Mesothelial cell of epicardium (in vitro differentiated cells): ENCODE measurements at regions not wholly inside any gene's neighbourhood (a gene's known extent, or its start where the extent isn't known, plus 50 kb on each side); places are given as distances from the start of the nearest gene placed in this dataset.

Experiments used
- DNase-seq, 2 experiments: peaks; one replicate each; pipeline ENCODE4 v3.0.0; 2021; ENCODE audit warnings: low spot score in 2 of 2; ENCODE audit not compliant: unreplicated experiment in 2 of 2
- H3K27ac Mint-ChIP-seq: 2 replicates; pipeline ENCODE4 v1.8.0; 2021; ENCODE audit warnings: mixed read lengths
- H3K27me3 Mint-ChIP-seq: 2 replicates; pipeline ENCODE4 v1.8.0; 2021; ENCODE audit warnings: low read depth, mixed read lengths
- H3K36me3 Mint-ChIP-seq: 2 replicates; pipeline ENCODE4 v1.8.0; 2021; ENCODE audit warnings: mixed read lengths
- H3K4me1 Mint-ChIP-seq: 2 replicates; pipeline ENCODE4 v1.8.0; 2021; ENCODE audit warnings: mixed read lengths
- H3K4me3 Mint-ChIP-seq: 2 replicates; pipeline ENCODE4 v1.8.0; 2021; ENCODE audit warnings: mild to moderate bottlenecking, moderate library complexity, mixed read lengths
- H3K9me3 Mint-ChIP-seq: 2 replicates; pipeline ENCODE4 v1.8.0; 2021; ENCODE audit warnings: mixed read lengths
- TF ChIP-seq, protein P1 (sequence below): fragments of 200-600 bp; sonication (generic); IDR thresholded peaks from one replicate; pipeline ENCODE4 v1.5.0; 2021; ENCODE audit warnings: antibody characterized with exemption; ENCODE audit not compliant: unreplicated experiment

DNA sequence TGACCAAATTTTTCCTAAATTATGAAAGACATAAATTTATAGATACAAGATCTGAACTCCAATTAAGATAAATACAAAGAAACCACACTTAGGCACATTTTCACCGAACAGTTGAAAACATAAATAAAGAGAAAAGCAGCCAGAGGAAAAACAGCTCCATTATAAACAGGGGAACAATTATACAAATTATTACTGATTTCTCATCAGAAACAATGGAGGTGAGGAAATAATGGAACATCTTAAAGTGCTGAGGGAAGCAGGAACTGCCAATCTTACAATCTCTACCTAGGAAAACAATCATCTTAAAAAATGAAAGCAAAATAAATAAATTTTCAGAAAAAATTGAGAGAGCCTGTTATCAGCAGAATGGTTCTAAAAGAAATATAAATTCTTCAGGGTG lies 234.4 kb upstream of the PMFBP1 start:
- Mint-ChIP-seq H3K4me1 (no peaks in the 10 kb centered on the region), H3K9me3 (peaks cover 19% of the 10 kb centered on the region), H3K27ac (no peak overlapping the region), H3K36me3 (peaks cover 15% of the 10 kb centered on the region), H3K27me3 (no peaks in the 10 kb centered on the region), H3K4me3 (no peak overlapping the region)
- TF ChIP-seq, protein P1, sequence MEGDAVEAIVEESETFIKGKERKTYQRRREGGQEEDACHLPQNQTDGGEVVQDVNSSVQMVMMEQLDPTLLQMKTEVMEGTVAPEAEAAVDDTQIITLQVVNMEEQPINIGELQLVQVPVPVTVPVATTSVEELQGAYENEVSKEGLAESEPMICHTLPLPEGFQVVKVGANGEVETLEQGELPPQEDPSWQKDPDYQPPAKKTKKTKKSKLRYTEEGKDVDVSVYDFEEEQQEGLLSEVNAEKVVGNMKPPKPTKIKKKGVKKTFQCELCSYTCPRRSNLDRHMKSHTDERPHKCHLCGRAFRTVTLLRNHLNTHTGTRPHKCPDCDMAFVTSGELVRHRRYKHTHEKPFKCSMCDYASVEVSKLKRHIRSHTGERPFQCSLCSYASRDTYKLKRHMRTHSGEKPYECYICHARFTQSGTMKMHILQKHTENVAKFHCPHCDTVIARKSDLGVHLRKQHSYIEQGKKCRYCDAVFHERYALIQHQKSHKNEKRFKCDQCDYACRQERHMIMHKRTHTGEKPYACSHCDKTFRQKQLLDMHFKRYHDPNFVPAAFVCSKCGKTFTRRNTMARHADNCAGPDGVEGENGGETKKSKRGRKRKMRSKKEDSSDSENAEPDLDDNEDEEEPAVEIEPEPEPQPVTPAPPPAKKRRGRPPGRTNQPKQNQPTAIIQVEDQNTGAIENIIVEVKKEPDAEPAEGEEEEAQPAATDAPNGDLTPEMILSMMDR: no peak
- no peak for DNase-seq

DNA sequence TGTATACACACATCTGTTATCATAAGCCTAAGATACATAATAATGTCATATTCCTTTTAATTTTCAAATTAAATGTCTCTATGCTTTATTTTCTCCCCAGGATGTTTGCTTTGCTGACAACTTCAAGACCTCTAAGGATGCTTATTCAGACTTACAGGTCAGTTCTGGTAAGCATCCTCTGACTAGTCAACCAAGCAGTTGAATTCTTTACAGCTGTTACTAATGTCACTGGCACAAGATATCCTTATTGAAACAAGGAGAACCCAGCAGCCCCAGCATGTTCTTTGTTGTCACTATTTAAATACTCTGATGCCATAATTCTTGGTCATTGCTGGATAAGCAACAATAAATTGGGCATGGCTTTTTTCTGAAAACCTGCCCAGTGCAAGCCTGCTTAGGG lies 232.3 kb upstream of the PMFBP1 start:
- no peak overlapping the region for H3K27ac Mint-ChIP-seq
- peaks cover 19% of the 10 kb centered on the region for H3K9me3 Mint-ChIP-seq
- peaks cover 15% of the 10 kb centered on the region for H3K36me3 Mint-ChIP-seq
- TF ChIP-seq, protein P1: no peak
- peaks cover 2% of the 10 kb centered on the region for H3K4me1 Mint-ChIP-seq
- H3K27me3 Mint-ChIP-seq: no peaks in the 10 kb centered on the region
- no peak for DNase-seq
- H3K4me3 Mint-ChIP-seq: no peak overlapping the region

DNA sequence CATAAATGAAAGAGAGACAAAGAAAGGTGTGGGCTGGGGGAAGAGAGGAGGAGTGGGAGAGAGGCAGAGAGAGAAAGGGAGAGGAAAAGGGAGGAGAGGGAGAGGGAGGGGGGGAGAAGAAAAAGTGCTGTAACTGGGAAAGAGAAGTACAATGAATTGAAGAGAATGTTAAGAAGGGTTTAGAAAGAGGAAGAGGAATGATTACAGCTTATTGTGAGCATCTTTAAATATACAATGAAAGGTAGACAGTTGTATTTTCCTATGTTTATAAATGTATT lies 229.1 kb upstream of the PMFBP1 start:
- H3K27ac Mint-ChIP-seq: no peak overlapping the region

DNA sequence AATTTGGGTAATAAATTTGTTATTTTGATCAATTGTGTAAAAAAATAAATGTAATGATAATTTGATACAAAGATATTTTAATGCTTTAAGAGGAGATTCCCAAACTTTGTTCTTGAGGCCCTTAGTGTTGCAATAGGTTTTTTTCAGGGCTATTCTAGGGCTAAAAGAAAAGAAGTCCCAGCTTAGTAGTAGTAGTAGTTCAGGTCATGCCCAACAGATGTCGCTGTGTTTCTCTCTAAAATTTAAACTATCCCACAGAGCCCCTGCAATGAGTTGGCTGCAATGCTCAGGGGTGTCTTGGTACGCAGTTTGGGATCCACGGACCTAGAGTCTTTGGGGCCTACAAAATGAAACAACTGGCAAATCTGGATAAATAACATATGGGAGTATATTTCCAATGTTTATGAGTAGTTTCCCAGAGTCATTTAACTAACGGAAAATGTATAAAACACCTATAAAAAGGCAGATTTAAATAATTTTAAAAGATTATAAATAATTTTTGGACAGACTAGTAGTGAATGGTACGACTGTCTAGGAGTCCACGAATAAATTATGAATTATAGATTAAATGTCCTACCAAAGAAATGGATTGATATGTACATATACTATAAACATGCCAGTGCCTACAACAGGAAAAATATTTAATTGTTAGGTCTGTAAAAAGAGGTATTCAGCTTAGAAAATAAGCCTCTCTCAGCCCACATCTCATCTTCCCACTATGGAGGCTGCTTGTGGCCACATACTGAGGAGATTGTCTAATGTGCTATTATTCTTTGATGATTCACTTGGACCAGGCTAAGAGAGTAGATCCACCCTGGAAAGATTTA lies 228.5 kb upstream of the PMFBP1 start:
- peak in 1 of 2 experiments; percentile 45 for DNase-seq
- H3K9me3 Mint-ChIP-seq: peaks cover 13% of the 10 kb centered on the region
- H3K4me1 Mint-ChIP-seq: peaks cover 2% of the 10 kb centered on the region
- H3K4me3 Mint-ChIP-seq: no peak overlapping the region
- TF ChIP-seq, protein P1: peak; percentile 81
- H3K27me3 Mint-ChIP-seq: no peaks in the 10 kb centered on the region
- H3K27ac Mint-ChIP-seq: no peak overlapping the region
- peaks cover 5% of the 10 kb centered on the region for H3K36me3 Mint-ChIP-seq

More for the DNA sequence above, 229.1 kb upstream of the PMFBP1 start:
- H3K36me3 Mint-ChIP-seq: peaks cover 11% of the 10 kb centered on the region
- TF ChIP-seq, protein P1: no peak
- H3K4me1 Mint-ChIP-seq: peaks cover 2% of the 10 kb centered on the region
- no peak for DNase-seq
- peaks cover 17% of the 10 kb centered on the region for H3K9me3 Mint-ChIP-seq
- no peak overlapping the region for H3K4me3 Mint-ChIP-seq
- no peaks in the 10 kb centered on the region for H3K27me3 Mint-ChIP-seq

DNA sequence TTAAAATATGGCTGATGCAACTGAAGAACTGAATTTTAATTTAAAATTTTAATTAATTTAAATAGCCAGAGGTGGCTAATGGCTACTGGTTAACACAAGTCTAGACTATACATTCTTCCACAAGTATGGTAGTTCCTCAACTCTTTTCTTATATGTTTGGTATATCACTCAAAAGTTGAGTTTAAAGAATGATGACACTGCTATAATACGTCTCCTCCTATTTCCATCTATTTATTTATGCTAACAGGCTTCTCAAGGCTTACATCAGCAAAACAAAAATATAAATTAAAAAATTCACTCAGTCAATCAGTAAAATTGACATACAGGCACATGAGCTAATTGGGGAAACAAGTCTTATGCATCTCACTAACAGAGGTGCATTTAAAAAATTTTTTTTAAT lies 227.9 kb upstream of the PMFBP1 start:
- Mint-ChIP-seq H3K4me1 (peaks cover 2% of the 10 kb centered on the region), H3K4me3 (no peak overlapping the region), H3K36me3 (peaks cover 3% of the 10 kb centered on the region), H3K9me3 (peaks cover 12% of the 10 kb centered on the region), H3K27ac (no peak overlapping the region), H3K27me3 (no peaks in the 10 kb centered on the region)
- no peak for DNase-seq
- TF ChIP-seq, protein P1: no peak
